Neutrophil (primary cell): ENCODE measurements at regions not wholly inside any gene's neighbourhood (a gene's known extent, or its start where the extent isn't known, plus 50 kb on each side); places are given as distances from the start of the nearest gene placed in this dataset.

Experiments
- H3K27ac ChIP-seq: fragments of 200-600 bp; sonication (generic); 2 replicates; pipeline ENCODE4 v1.5.1; 2016; ENCODE audit warnings: mild to moderate bottlenecking, moderate library complexity
- H3K27me3 ChIP-seq: fragments of 200-600 bp; sonication (generic); 2 replicates; pipeline ENCODE4 v1.6.0; 2016; ENCODE audit warnings: mild to moderate bottlenecking
- H3K36me3 ChIP-seq: fragments of 200-600 bp; sonication (generic); 2 replicates; pipeline ENCODE4 v1.5.1; 2017
- H3K4me1 ChIP-seq, 2 experiments: fragments of 200-600 bp in 1 of 2; sonication (generic) in 1 of 2; 1 replicate in 1 of 2; 2 replicates in 1 of 2; pipeline versions ENCODE4 v1.5.1 to v1.6.1; 2013 to 2016; ENCODE audit warnings: low read depth in 1 of 2, low read length in 1 of 2, mild to moderate bottlenecking in 1 of 2, moderate library complexity in 1 of 2; ENCODE audit not compliant: control insufficient read depth in 1 of 2, insufficient read depth in 1 of 2
- H3K4me3 ChIP-seq, 2 experiments: fragments of 200-600 bp in 1 of 2; sonication (generic) in 1 of 2; 1 replicate in 1 of 2; 2 replicates in 1 of 2; pipeline ENCODE4 v1.5.1; 2013 to 2016; ENCODE audit warnings: low read depth in 1 of 2, low read length in 1 of 2, mild to moderate bottlenecking in 1 of 2, moderate library complexity in 1 of 2
- H3K9me3 ChIP-seq: fragments of 200-600 bp; sonication (generic); 2 replicates; pipeline ENCODE4 v1.5.1; 2016
- CTCF ChIP-seq: fragments of 200-600 bp; sonication (generic); IDR thresholded peaks from 2 replicates; pipeline ENCODE4 v1.5.1; 2016; ENCODE audit warnings: antibody characterized with exemption

GRCh38 chr2:238693337-238694093 lies 154.4 kb upstream of the TWIST2 start:
- no peaks in the 10 kb centered on the region for H3K36me3 ChIP-seq

GRCh38 chr2:238694136-238694755 lies 153.6 kb upstream of the TWIST2 start:
- no peak overlapping the region for H3K4me3 ChIP-seq
- H3K36me3 ChIP-seq, result no peaks in the 10 kb centered on the region
- H3K27me3 ChIP-seq, result peaks cover 3% of the 10 kb centered on the region
- no peaks in the 10 kb centered on the region for H3K4me1 ChIP-seq
- no peak overlapping the region for H3K27ac ChIP-seq
- H3K9me3 ChIP-seq, result no peaks in the 10 kb centered on the region
- no peak for TF ChIP-seq CTCF

More at GRCh38 chr2:238693337-238694093, 154.4 kb upstream of the TWIST2 start:
- no peaks in the 10 kb centered on the region for H3K9me3 ChIP-seq
- H3K4me1 ChIP-seq, result no peaks in the 10 kb centered on the region
- no peak for TF ChIP-seq CTCF
- no peak overlapping the region for H3K27ac ChIP-seq
- H3K4me3 ChIP-seq, result no peak overlapping the region
- H3K27me3 ChIP-seq, result peaks cover 5% of the 10 kb centered on the region

GRCh38 chr2:238694922-238695321 lies 153.0 kb upstream of the TWIST2 start:
- Histone ChIP-seq H3K9me3 (no peaks in the 10 kb centered on the region), H3K27ac (no peak overlapping the region), H3K27me3 (no peaks in the 10 kb centered on the region), H3K4me1 (no peaks in the 10 kb centered on the region), H3K36me3 (no peaks in the 10 kb centered on the region), H3K4me3 (no peak overlapping the region)
- TF ChIP-seq CTCF, result no peak

- no peaks in the 10 kb centered on the region for H3K27me3 ChIP-seq
- H3K4me1 ChIP-seq, result no peaks in the 10 kb centered on the region
These were observed 152.3 kb upstream of the TWIST2 start for GRCh38 chr2:238695538-238695937.

GRCh38 chr2:238696331-238696730 lies 151.6 kb upstream of the TWIST2 start:
- Histone ChIP-seq H3K27ac (no peak overlapping the region), H3K36me3 (no peaks in the 10 kb centered on the region), H3K4me1 (no peaks in the 10 kb centered on the region), H3K27me3 (no peaks in the 10 kb centered on the region), H3K9me3 (no peaks in the 10 kb centered on the region), H3K4me3 (no peak overlapping the region)
- TF ChIP-seq CTCF, result no peak

More at GRCh38 chr2:238695538-238695937, 152.3 kb upstream of the TWIST2 start:
- no peak overlapping the region for H3K4me3 ChIP-seq
- H3K36me3 ChIP-seq, result no peaks in the 10 kb centered on the region
- TF ChIP-seq CTCF, result no peak
- no peaks in the 10 kb centered on the region for H3K9me3 ChIP-seq
- no peak overlapping the region for H3K27ac ChIP-seq
